HG03460 (cell line): ENCODE measurements at regions not wholly inside any gene's neighbourhood (a gene's known extent, or its start where the extent isn't known, plus 50 kb on each side); places are given as distances from the start of the nearest gene placed in this dataset.
A peak's percentile ranks its signal among the peaks of the same experiment; 100 is the strongest.

Experiments used
- ATAC-seq: cut with Tn5 transposase; IDR thresholded peaks from one replicate; pipeline ENCODE4 v1.9.1; 2021; ENCODE audit not compliant: unreplicated experiment

GRCh38 chr5:93886917-93887361 lies 145.5 kb upstream of the POU5F2 start:
- no peak for ATAC-seq

- ATAC-seq: no peak
Measured at GRCh38 chr5:93886098-93886806, 144.9 kb upstream of the POU5F2 start.

- no peak for ATAC-seq
Measured at GRCh38 chr5:93884254-93884653, 142.9 kb upstream of the POU5F2 start.

GRCh38 chr5:93883459-93883858 lies 142.1 kb upstream of the POU5F2 start:
- no peak for ATAC-seq

- no peak for ATAC-seq
Measured at GRCh38 chr5:93875693-93876092, 134.3 kb upstream of the POU5F2 start.

- peak; percentile 66 for ATAC-seq
Measured at GRCh38 chr5:93874491-93874890, 133.1 kb upstream of the POU5F2 start.

- ATAC-seq: peak; percentile 71
Measured at GRCh38 chr5:93874080-93874479, 132.7 kb upstream of the POU5F2 start.

- ATAC-seq: no peak
Measured at GRCh38 chr5:93873211-93873736, 131.9 kb upstream of the POU5F2 start.

- no peak for ATAC-seq
Measured at GRCh38 chr5:93870649-93871048, 129.2 kb upstream of the POU5F2 start.

GRCh38 chr5:93868851-93869250 lies 127.5 kb upstream of the POU5F2 start:
- no peak for ATAC-seq

GRCh38 chr5:93850311-93850710 lies 108.9 kb upstream of the POU5F2 start:
- ATAC-seq: no peak

GRCh38 chr5:93845376-93845775 lies 104.0 kb upstream of the POU5F2 start:
- no peak for ATAC-seq

- no peak for ATAC-seq
Measured at GRCh38 chr5:93831449-93831848, 90.0 kb upstream of the POU5F2 start.

- ATAC-seq: no peak
Measured at GRCh38 chr5:93830893-93831292, 89.5 kb upstream of the POU5F2 start.

- no peak for ATAC-seq
Measured at GRCh38 chr5:93829346-93829745, 87.9 kb upstream of the POU5F2 start.

GRCh38 chr5:93821891-93822415 lies 80.6 kb upstream of the POU5F2 start:
- ATAC-seq: no peak

GRCh38 chr5:93819668-93820067 lies 78.3 kb upstream of the POU5F2 start:
- ATAC-seq: no peak

GRCh38 chr5:93810780-93811179 lies 69.4 kb upstream of the POU5F2 start:
- no peak for ATAC-seq

- no peak for ATAC-seq
Measured at GRCh38 chr5:93809430-93809829, 68.0 kb upstream of the POU5F2 start.

- ATAC-seq: no peak
Measured at GRCh38 chr5:93807846-93808245, 66.4 kb upstream of the POU5F2 start.

GRCh38 chr5:93805616-93806379 lies 64.4 kb upstream of the POU5F2 start:
- no peak for ATAC-seq
